ENCODE measurements at regions not wholly inside any gene's neighbourhood (a gene's known extent, or its start where the extent isn't known, plus 50 kb on each side); places are given as distances from the start of the nearest gene placed in this dataset.
"Not testable (repeated sequence)": the region's sequence is repeated elsewhere in the genome, so short reads cannot be mapped to it uniquely, and the experiment has no call there.

DNA sequence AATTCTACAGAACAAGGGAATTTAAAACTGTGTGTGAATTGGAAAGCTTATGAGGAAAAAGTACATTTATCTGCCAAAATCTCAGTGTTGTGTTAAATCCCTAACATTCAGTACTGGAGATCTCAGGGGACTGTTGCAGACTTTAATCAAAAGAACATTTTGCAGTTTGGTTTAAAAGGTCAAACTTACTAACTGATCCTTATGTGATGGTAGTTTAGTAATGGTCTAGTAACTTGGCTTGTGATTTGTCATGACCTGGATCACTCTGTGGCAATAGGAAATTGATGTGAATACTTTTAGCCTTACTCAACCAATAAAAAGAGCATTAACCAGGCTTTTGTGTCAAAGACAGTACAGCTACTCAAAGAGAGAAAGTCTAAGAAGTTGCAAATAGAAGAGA lies 862.1 kb upstream of the MIR17HG start:
- peak; percentile 77 for DNase-seq

DNA sequence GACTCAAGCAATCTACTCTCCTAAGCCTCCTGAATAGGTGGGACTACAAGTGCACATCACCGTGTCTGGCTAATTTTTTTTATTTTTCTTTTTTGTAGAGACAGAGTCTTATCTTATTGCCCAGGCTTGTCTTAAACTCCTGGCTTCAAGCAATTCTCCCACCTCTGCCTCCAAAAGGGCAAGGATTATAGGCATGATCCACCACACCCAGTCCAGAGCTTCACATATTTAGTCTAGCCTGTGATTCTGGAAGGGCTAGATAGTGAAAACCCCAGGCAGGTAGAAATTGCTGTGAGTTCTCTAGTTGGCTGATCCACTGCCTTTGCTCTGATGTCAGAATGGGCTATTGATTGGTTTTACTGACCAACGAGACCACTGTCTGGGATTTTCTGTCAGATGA lies 854.6 kb upstream of the MIR17HG start:
- DNase-seq: no peak

DNA sequence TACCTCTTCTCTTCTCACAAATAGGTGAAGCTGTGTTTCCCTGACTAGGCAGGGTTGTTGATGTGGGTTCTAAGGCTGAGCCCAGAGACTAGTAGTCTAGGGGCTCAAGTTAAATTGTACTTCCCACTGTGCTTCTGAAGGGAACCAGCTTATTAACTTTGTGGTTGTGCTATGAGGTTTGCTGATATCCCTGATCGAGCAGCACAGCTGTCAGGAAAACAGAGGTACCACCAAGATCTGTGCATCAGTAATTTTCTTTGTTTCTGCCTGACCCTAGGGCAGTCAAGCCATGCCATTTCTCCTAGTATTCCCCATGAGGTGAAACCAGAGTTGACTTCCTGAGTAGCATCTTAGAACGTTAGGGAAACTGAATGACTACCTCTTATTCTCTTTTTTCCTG lies 853.8 kb upstream of the MIR17HG start:
- DNase-seq: no peak

- DNase-seq: not testable (repeated sequence)
Measured at GRCh38 chr13:90494849-90495248, 852.6 kb upstream of the MIR17HG start.

DNA sequence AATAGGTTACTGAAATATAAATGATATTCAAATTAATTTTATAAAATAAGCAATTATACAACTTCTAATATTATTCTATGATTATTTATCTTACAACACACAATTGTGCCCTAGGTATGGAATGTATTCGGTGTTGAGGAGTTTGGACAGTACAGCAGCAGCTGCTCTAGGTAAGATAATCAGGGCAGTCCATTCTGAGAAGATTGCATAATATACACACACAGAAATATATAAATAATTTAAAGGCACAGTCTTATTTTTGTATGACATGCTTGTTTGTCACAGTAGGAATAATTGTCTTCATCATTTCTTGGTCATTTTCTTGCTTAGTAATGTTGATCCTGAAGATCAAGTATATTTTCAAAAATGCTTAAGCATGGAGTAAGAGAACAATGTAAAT lies 849.4 kb upstream of the MIR17HG start:
- no peak for DNase-seq

DNA sequence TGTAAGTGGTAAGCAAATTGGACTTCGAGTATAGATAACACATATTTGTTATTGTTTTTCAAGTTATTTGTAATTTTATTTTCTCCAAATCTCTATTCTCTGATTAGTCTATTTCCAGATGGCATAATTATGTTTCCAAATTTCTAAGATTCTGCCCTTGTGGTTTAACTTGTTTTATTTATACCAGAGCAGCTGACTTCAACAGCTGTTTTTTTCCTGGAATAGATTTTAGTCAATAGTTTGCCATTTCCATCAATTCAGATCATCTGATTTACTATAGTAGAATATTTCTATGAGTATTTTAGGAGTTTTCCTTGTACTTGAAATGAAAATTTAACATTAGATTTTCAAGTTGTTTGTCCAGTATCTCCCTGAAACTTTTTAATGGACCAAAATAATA lies 848.7 kb upstream of the MIR17HG start:
- no peak for DNase-seq

DNA sequence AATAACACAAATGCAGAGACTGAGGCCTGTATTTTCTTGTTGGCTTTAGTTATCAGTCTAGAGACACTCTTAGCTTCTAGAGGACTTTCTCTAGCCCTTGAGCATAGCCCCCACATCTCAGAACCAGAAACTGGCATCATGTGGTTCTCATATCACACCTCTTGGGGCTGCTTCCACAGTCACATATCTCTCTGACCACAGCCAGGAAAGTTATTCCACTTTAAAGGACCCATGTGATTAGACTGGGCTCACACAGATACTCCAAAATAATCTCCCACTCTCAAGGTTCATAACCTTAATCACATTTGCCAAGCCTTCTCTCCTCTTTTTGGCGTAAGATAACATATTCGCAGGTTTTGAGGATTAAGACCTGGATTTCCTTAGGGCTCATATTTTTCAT lies 846.9 kb upstream of the MIR17HG start:
- DNase-seq: no peak

DNA sequence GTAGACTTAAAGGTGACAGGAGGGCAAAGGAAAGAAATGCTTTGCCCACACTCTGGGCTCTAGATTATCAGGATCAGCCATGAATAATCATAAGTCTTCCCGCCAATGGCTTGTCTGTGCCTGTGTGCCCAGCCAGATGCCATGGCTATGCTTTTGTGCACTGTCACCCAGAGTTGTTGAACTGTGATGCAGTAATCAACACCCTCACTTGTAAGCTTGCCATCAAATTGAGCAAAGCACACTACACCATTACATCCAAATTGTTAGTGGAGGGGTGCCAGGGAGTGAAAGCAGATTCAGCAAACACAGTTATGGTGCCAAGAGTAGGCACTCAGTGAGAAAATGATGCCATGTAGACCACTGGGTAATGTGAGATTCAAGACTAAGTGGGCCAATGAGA lies 845.3 kb upstream of the MIR17HG start:
- no peak for DNase-seq

- DNase-seq: no peak
Measured at GRCh38 chr13:90502762-90503161, 844.7 kb upstream of the MIR17HG start.

- no peak for DNase-seq
Measured at GRCh38 chr13:90510319-90510718, 837.2 kb upstream of the MIR17HG start.

DNA sequence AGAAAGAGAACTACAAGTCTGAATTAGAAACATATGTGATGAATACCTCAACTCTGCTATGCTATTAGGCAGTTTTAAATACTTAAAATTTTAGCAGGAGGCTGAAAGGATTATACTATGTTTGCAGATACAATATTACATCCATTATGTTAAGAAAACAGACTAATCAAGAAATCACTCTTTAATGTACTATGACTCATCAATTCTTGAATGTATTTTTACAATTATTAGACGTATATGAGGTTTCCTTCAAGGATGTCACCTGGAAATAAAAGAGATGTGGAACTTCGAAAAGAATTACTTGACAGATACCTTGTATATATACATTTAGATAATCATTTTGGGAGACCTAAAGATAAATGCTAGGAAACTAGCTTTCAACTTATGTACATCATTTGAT lies 835.6 kb upstream of the MIR17HG start:
- DNase-seq: no peak

- not testable (repeated sequence) for DNase-seq
Measured at GRCh38 chr13:90514712-90515111, 832.8 kb upstream of the MIR17HG start.

DNA sequence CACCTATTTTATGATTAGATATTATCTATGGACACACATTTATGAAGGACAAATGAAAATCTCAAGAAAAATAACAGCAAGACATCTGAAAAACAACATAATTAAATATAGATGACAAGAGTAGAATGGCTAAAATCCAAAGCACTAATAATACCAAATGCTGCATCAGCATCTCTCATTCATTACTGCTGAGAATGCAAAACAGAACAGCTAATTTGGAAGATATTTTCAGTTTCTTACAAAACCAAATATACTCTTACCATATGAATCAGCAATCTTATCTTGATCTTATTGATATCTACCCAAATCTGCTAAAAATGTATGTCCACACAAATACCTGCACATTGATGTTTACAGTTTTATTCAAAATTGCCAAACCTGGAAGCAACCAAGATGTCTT lies 829.1 kb upstream of the MIR17HG start:
- no peak for DNase-seq

- no peak for DNase-seq
Measured at GRCh38 chr13:90519157-90519556, 828.3 kb upstream of the MIR17HG start.

DNA sequence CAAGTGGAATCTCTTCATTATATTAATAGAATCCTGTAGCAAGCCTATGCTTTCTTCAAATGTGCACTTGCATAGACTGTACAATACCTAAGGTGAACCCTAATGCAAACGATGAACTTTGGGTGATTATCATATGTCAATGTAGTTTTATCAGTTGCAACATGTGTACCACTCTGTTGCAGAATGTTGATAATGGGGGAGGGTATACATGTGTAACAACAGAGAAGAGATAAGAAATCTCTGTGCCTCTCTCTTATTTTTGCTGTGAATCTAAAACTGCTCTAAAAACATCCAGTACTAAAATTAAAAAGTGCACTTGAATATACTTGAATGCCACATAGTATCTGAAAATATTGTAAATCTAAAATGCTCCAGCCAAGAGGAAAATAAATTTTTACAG lies 820.8 kb upstream of the MIR17HG start:
- no peak for DNase-seq

- DNase-seq: no peak
Measured at GRCh38 chr13:90531744-90532143, 815.7 kb upstream of the MIR17HG start.

GRCh38 chr13:90532861-90533492 lies 814.5 kb upstream of the MIR17HG start:
- DNase-seq: no peak

GRCh38 chr13:90533866-90534265 lies 813.6 kb upstream of the MIR17HG start:
- peak; percentile 59 for DNase-seq

DNA sequence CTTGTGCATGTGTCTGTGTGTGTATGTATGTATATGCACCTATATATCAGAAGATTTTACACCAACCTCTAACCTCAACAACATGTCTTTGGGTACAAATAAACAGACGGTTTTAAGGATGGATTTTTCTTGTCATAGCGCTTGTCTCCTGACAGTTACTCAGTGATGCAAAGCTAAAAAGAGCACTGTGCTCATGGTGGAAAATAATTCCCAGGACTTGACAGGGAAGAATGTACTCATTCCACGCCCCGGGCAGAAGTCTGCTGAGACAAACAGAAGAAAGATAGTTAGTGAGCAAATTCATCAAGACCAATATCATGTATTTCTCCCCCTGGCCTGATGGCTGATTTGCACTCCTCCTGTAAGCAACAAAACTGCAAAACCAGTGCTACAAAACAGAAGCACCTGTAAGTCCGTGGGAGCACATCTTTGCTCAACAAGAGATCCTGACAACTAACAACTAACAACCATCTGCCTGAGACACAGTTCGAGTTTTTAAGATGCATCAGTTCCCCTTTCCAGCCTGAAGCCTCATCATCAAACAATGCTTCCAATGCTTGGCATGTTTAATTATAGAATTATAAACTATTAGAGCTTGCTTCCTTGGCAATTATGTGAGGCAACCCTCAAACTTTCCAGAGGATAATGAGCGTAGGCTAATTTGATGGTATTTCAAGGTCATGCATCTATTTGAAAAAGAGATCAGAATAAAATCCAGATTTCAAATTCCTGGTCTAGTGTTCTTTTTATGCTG lies 812.7 kb upstream of the MIR17HG start:
- peak; percentile 12 for DNase-seq

DNA sequence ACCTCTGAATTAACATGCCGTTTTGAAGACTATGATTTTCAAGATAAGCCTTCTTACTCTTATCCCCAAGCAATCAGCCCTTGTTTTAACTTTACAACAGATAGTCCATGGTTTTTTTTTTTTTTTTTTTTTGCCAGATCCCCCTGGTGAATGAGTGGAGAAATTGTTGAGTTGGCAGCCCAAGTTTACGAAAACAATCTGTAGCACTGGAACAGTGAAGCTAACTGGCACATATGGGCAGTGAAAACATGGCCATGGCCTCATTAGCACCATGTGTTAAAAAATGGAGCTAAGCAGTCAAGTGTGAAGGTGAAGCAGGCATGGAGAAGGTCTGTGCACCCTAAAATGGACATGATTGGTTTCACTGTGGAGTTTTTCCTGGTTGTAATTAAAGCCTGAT lies 812.1 kb upstream of the MIR17HG start:
- DNase-seq: no peak

DNA sequence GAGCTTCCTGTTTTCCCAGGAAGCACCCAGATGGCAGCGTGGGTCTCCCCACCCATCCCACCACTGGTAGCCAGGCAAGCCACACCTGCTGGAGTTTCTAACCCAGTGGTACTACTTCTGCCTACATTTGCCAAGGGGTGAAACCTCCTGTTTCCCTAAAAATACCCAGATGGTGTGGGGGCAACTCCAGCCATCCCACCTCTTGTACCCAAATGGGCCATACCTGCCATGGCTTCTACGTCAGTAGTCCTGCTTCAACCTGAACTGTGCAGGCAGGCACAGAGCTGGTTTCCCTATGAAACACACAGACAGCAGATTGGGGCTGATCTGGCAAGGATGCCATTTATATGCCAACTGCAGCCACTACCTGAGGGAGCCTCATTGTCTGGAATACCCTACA lies 809.4 kb upstream of the MIR17HG start:
- DNase-seq: no peak

GRCh38 chr13:90541346-90541745 lies 806.1 kb upstream of the MIR17HG start:
- no peak for DNase-seq

DNA sequence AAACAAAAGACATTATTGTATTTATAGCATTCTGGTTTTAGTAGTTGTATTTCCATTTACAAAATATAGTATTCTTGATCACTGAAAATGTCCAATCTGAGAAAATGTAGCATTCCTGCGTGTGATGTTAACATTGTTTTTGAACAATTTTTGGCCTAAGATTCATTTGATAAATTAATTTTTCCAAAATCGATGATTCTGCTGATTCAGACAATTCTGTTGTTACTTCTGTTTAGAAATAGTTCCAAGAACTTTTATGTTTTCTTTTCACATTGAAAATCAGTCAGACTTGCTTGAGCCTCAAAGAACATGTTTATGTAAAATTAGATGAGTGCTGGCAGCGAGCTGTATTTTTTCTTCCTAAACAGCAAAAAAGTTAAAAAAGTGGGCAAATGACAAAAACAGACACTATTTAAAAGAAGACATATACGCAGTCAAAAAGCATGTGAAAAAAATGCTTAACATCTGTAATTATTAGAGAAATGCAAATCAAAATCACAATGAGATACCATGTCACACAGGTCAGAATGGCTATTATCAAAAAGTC lies 804.5 kb upstream of the MIR17HG start:
- no peak for DNase-seq

All from tongue (tissue), 1 donor.